ENCODE measurements at regions not wholly inside any gene's neighbourhood (a gene's known extent, or its start where the extent isn't known, plus 50 kb on each side); places are given as distances from the start of the nearest gene placed in this dataset.

GRCh38 chr2:106749823-106750222 is 136.1 kb downstream of the ST6GAL2 start:
- intact Hi-C loops (cut with micrococcal nuclease) (no loop called here), in situ Hi-C loops (cut with MboI; ENCODE audit: low sequenced_read_pairs) (no loop called here), dilution Hi-C loops (cut with HindIII; ENCODE audit: low sequenced_read_pairs, unreplicated experiment) (no loop called here)
- no peaks in the 10 kb centered on the region for H3K79me1 ChIP-seq (ENCODE audit: low read depth in 1 of 2, low read length in 2 of 2)
- H2BK120ac ChIP-seq (ENCODE audit: low read depth, low read length), result no peak overlapping the region
- ATAC-seq (ENCODE audit: low read depth) (no peak), DNase-seq (no peak)
- no peak overlapping the region for H3K18ac ChIP-seq (ENCODE audit: low read depth, low read length)
- no peak overlapping the region for H2AK9ac ChIP-seq (replicated peaks; ENCODE audit: low read depth, low read length, poor library complexity)
- no peaks in the 10 kb centered on the region for H3K27me3 ChIP-seq (ENCODE audit: control insufficient read depth, insufficient read depth, low read length)
- no peak overlapping the region for H2AFZ ChIP-seq (replicated peaks; ENCODE audit: low read length, poor library complexity)
- no peak overlapping the region for H4K91ac ChIP-seq (ENCODE audit: insufficient read depth, low read depth, low read length)
- H3K36me3 ChIP-seq (ENCODE audit: control insufficient read depth, insufficient read depth, low read length), result no peaks in the 10 kb centered on the region
- H3K9me1 ChIP-seq (ENCODE audit: insufficient read depth, low read length), result no peaks in the 10 kb centered on the region
- no peak overlapping the region for H3K4me2 ChIP-seq (ENCODE audit: low read depth, low read length)
- no peak for TF ChIP-seq POLR2A (IDR thresholded peaks at IDR 0.05; ENCODE audit: low read depth, low read length)
- no peak for TF ChIP-seq MAZ (IDR thresholded peaks at IDR 0.05; ENCODE audit: borderline replicate concordance, low read depth, low read length)
- no peak for TF ChIP-seq MAFK (IDR thresholded peaks at IDR 0.05; ENCODE audit: low read depth, low read length)
- TF ChIP-seq ELK1 (IDR thresholded peaks at IDR 0.05; ENCODE audit: borderline replicate concordance, low read depth, low read length), result no peak
- no peak for TF ChIP-seq NFE2L2 (IDR thresholded peaks at IDR 0.05; ENCODE audit: low read depth, low read length)
- TF ChIP-seq SMC3 (IDR thresholded peaks at IDR 0.05; ENCODE audit: low read depth, low read length), result no peak
- no peak for TF ChIP-seq CEBPB (IDR thresholded peaks at IDR 0.05; ENCODE audit: low read depth, low read length)
- TF ChIP-seq BHLHE40 (IDR thresholded peaks at IDR 0.05; ENCODE audit: low read depth, low read length), result no peak
- no peak for TF ChIP-seq CTCF (conservative IDR thresholded peaks at IDR 0.05; ENCODE audit: low read depth, low read length)
- TF ChIP-seq RCOR1 (IDR thresholded peaks at IDR 0.05; ENCODE audit: insufficient replicate concordance, low read length), result no peak
- TF ChIP-seq RAD21 (IDR thresholded peaks at IDR 0.05; ENCODE audit: low read length), result no peak
- TF ChIP-seq RFX5 (IDR thresholded peaks at IDR 0.05; ENCODE audit: low read depth, low read length), result no peak
- no peak for TF ChIP-seq CHD1 (IDR thresholded peaks at IDR 0.05; ENCODE audit: low read depth, low read length)
- no peak for TF ChIP-seq USF2 (IDR thresholded peaks at IDR 0.05; ENCODE audit: low read depth, low read length)
- TF ChIP-seq MXI1 (IDR thresholded peaks at IDR 0.05; ENCODE audit: borderline replicate concordance, low read depth, low read length), result no peak
- no peak for TF ChIP-seq FOS (IDR thresholded peaks at IDR 0.05; ENCODE audit: low read depth, low read length)
- 33% methylated on average over 1 of the region's 2 CpGs; no CpG with 5 or more reads in 1 of the 2 experiments for WGBS, 2 experiments (ENCODE audit: extremely low coverage in 2 of 2, insufficient read length in 1 of 2)
- no TSS peak for BruUV-seq (replicated peaks)
- H2AK5ac ChIP-seq (ENCODE audit: low read depth, low read length), result no peak overlapping the region
- no peak overlapping the region for H3K23ac ChIP-seq (ENCODE audit: low read depth, low read length)
- no peak overlapping the region for H2BK5ac ChIP-seq (ENCODE audit: low read depth, low read length, poor library complexity, severe bottlenecking)
- no peak overlapping the region for H2BK15ac ChIP-seq (ENCODE audit: low read depth, low read length)
- H3K9me3 ChIP-seq (ENCODE audit: control insufficient read depth, insufficient read depth, low read length), result peaks cover 9% of the 10 kb centered on the region; the same call in 1 of the 2 replicates
- H3K4me3 ChIP-seq (ENCODE audit: insufficient read depth, low read depth, low read length), result no peak overlapping the region
- no peaks in the 10 kb centered on the region for H4K20me1 ChIP-seq (ENCODE audit: insufficient read depth, low read length)
- H3K9ac ChIP-seq (ENCODE audit: low read depth, low read length), result no peak overlapping the region
- H3K27ac ChIP-seq (ENCODE audit: insufficient read depth, low read length), result no peak overlapping the region
- H4K5ac ChIP-seq (ENCODE audit: low read depth, low read length), result no peak overlapping the region
- ChIA-PET POLR2A (ENCODE audit: unreplicated experiment) (no interaction called here), CTCF (no interaction called here)
- no peak overlapping the region for H3K14ac ChIP-seq (replicated peaks; ENCODE audit: low read depth, low read length)
- H4K8ac ChIP-seq (ENCODE audit: low read depth in 2 of 2, low read length in 2 of 2), result no peak overlapping the region
- H2BK20ac ChIP-seq (ENCODE audit: low read depth, low read length), result no peak overlapping the region
- H3K56ac ChIP-seq (ENCODE audit: extremely low read depth, insufficient read depth, low read length), result no peak overlapping the region
- H3K4me1 ChIP-seq (ENCODE audit: control insufficient read depth, insufficient read depth, low read length), result no peaks in the 10 kb centered on the region
- H3K4ac ChIP-seq (ENCODE audit: low read depth, low read length), result no peak overlapping the region

All from IMR-90 (cell line).